ENCODE measurements at regions not wholly inside any gene's neighbourhood (a gene's known extent, or its start where the extent isn't known, plus 50 kb on each side); places are given as distances from the start of the nearest gene placed in this dataset.
"Not testable (repeated sequence)": the region's sequence is repeated elsewhere in the genome, so short reads cannot be mapped to it uniquely, and the experiment has no call there.

DNA sequence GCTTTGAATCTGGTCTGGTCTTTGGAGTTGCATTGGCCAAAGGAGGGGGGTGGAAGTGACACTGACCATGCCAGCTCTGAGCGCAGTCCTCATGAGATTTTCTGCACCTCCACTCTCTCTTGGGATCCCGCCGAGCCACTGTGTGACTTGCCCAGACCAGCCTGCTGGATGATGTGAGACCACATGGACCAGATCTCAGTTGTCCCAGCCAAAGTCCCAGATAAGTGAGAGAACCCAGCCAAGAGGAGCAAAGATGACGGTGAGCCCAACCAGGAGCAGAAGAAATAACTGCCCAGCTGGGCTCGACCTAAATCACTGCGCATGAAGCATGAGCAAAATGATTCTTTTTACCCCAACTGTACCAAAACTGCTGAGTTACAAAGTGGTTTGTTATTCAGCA is 96.5 kb upstream of the ERCC4 start:
- no peak for DNase-seq

DNA sequence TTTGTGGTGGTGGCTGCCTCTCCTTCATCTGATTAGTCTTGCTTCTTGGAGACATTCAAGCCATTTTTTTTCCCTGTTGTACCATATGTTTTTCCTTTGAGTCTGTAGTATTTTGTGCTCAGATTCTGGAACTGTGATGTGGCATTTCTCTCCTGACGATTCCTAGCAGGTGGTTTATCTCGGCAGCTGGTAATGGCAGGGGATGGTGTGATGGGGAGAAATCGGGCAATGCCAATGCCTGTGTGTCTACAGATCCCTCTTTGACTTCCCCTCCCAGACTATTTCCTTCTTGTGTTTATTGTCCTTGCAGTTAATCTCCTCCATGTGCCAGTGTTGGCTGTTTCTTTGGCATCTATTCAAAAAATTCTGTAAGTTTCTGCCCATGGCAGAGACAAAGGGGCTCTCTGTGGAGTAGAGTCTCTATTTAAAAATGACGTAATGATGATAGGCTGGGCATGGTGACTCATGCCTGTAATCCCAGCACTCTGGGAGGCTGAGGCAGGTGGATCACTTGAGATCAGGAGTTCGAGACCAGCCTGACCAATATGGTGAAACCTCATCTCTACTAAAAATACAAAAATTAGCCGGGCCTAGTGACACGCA is 90.2 kb upstream of the ERCC4 start:
- DNase-seq: no peak

- no peak for DNase-seq
Observed at GRCh38 chr16:13833515-13833914, 86.4 kb upstream of the ERCC4 start.

DNA sequence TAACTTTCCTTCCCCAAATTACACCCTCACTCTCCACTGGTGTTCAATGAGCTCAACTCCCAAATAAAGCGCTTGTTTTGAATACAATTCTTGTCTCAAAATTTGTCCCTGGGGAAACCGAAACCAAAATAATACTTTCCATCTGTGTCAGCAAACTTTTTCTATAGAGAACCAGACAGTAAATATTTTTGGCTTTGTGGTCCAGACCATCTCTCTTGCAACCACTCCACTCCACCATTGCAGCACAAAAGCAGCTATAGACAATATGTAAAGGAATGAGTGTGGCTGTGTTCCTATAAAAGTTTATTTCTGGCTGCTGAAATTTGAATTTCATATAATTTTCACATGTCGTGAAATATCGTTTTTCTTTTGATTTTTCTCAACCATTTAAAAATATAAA is 84.6 kb upstream of the ERCC4 start:
- no peak for DNase-seq

DNA sequence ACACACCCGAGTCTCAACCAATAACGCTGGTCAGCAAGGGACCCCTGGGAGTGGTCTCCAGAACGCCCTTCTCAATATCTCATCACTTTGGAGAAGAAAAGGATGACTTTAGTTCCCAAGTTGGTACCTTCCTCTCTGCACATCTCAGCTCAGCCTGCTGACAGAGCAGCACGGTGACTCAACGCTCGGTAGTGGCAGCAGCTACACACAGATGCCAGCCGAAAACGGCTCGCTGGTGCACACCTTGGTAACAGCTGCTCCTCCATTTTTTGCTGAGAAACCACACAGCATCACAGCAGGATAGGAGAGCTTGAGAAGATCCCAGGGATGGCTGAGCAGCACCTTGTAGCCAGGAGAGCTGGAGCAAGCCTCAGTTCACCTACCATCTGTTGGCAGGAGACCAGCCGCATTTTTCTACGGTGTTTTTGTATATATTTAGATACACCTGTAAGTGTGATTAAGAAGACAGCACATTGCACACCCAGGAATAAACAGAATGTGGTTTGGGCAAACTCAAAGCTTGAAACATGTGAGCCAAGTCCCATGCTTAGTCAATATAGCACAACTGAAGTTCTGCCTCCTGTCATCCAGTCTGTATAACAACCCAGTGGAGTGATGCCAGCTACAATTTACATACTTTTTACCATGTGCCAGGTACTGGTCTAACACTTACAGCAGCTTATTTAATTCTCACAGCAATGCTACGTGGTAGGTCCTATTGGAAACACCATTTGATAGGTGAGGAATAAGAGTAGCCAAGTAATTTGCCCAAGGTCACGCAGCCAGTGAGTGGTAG is 83.8 kb upstream of the ERCC4 start:
- DNase-seq: no peak

GRCh38 chr16:13838401-13839190 is 81.4 kb upstream of the ERCC4 start:
- DNase-seq: no peak

DNA sequence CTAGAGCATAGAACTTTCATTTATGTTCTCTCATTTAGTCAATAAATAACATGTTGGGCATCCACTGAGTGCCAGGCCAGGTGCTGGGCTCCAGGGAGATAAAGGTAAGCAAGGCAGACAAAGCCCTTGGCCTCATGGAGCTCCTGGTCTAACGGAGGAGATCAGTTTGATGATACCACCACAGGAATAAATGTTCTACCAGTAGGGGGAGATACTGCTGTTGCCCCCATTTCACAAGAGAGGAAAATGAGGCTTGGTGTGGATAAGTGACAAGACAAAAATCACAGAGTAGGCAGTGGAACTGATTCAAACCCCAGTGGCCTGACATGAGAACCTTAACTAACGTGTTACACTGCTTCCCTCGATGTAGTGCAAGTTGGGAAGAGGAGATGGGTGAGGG is 80.4 kb upstream of the ERCC4 start:
- no peak for DNase-seq

- DNase-seq: no peak
Observed at GRCh38 chr16:13845232-13845631, 74.7 kb upstream of the ERCC4 start.

DNA sequence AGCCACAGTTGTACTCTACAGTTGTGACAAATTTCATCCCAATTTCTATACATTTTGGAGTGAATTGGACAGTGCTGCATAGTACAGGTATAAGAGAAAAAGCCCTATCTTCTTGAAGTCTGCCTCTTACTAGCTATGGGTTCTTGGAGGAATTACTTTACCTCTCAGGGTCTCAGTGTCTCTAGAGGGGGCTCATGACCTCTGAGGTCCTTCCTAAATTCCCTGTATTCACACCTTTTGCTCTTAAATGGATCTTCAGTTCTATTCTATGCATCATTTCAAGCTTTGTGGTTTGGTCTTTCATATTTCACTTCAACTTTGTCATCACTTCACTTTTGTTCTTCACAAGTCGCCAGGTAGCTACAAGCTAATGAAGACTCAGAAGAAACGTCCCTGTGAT is 71.2 kb upstream of the ERCC4 start:
- DNase-seq: no peak

DNA sequence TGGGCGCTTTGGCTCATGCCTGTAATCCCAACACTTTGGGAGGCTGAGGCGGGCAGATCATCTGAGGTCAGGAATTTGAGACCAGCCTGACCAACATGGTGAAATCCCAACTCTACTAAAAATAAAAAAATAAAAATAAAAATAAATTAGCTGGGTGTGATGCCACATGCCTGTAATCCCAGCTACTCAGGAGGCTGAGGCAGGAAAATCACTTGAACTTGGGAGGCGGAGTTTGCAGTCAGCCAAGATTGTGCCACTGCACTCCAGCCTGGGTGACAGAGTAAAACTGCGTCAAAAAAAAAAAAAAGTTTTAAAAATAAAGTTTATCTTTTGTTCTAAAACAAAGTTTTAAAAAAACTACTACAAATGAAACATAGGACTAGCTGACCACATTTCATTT is 69.8 kb upstream of the ERCC4 start:
- DNase-seq: not testable (repeated sequence)

GRCh38 chr16:13852827-13853226 is 67.1 kb upstream of the ERCC4 start:
- no peak for DNase-seq

DNA sequence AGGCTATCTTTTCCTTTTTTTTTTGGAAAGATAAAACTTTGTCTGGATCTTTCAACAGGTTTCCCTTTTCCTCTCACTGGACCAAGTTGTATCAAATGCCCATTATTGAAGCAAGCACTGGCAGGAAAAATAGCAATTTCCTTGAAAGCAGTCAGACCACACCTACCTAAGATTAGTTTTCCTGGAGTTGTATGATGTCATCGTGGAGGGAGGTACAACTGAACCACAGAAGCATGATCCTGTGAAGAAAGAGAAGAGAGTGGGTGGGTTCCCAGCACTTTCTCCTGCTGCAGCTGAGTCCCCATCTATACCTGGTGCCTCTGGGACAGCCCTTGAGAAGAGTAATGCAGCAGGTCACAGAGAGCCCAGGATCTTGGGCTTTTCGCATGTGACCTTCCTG is 63.6 kb upstream of the ERCC4 start:
- DNase-seq: no peak

DNA sequence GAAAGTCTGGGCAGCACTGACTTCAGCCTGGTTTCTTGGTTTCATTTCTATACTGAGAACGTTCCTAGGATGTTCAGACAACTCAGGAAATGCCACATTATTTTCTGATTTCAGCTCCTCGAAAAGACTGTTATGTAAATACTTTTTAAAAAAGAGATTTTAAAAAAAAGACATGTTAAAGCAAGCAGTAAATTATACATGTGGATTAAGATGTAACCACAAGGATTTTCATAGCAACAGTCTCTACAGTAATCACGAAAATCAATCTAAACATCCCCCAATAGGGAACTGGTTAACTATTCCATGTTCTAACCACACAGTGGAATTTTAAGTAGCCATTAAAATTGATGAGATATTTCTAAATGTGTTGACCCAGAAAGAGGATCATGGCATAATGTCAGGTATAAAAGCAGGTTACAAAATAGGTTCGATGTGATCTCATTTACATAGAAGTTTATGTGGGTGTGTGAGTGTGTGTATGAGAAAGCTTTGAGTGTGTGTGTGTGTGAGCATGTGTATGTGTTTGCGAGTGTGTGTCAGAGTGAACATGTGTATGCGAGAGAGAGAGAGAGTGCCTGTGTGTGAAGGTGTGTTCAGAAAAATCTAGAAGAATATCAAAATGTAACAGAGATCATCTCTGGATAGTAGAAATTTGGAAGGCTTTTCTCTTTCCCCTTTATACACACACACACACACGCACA is 63.0 kb upstream of the ERCC4 start:
- no peak for DNase-seq

GRCh38 chr16:13858873-13859580 is 60.9 kb upstream of the ERCC4 start:
- no peak for DNase-seq

DNA sequence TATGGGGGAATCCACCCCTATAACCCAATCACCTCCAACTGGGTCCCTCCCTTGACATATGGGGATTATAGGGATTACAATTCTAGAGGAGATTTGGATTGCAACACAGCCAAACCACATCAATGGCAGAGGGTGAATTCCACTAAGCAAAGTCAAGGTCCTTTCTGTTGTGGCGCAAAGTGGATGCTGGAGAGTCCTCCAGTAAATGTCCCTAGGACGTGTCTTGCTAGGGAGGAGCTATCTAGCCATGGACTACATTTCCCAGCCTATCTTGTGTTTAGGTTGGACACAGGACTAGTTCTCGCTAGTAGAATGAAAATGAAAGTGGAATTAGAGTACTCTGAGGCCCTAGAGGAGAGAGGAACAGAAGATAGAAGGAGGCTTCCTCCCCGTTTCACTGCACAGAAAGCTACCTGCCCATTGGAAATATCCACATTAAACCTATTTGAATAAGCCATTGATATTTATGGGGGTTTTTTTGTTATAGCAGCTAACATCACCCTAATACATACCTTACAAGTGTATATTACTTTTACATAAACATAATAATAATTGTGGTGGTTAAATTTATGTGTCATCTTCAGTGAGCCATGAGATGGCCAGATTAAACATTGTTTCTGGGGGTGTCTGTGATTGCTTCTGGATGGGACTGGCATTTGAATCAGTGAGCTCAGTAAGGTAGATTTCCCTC is 56.7 kb upstream of the ERCC4 start:
- DNase-seq: no peak

DNA sequence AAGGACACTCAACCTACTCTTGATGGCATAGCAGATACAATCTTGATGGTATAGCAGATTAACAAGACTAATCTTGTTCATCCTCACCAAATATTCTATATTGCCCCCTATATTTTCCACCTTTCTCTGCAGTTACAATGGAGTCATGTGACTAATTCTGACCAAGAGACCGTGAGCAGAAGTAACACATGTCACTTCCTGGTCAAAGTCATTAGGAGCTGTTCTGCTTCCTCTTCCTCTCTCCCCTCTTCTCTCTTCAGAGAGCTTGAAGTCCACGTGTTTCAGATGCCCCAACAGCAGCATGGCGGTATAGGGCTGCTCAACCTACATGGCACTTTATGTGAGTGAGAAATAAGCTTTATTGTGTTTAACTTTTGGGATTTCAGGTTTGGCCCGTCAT is 55.3 kb upstream of the ERCC4 start:
- no peak for DNase-seq

- DNase-seq: peak in 1 of 2 donors; percentile 8
Observed at GRCh38 chr16:13866073-13866472, 53.9 kb upstream of the ERCC4 start.
